ENCODE measurements at regions not wholly inside any gene's neighbourhood (a gene's known extent, or its start where the extent isn't known, plus 50 kb on each side); places are given as distances from the start of the nearest gene placed in this dataset.

DNA sequence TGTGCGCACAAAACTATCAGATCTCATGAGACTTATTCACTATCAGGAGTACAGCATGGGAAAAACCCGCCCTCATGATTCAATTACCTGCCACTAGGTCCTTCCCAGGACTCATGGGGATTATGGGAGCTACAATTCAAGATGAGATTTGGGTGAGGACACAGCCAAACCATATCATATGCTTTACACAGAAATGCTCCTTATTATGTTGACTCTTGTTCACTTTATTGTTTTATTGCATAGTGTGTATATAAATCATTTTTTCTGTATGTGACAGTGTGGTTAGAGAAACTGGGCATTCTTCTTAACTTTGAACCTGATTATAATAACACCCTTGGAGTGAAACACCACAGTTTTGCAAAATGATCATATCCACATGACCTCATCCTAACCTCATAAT is 212.8 kb upstream of the TNRC6C start:
- TF ChIP-seq, protein P1, sequence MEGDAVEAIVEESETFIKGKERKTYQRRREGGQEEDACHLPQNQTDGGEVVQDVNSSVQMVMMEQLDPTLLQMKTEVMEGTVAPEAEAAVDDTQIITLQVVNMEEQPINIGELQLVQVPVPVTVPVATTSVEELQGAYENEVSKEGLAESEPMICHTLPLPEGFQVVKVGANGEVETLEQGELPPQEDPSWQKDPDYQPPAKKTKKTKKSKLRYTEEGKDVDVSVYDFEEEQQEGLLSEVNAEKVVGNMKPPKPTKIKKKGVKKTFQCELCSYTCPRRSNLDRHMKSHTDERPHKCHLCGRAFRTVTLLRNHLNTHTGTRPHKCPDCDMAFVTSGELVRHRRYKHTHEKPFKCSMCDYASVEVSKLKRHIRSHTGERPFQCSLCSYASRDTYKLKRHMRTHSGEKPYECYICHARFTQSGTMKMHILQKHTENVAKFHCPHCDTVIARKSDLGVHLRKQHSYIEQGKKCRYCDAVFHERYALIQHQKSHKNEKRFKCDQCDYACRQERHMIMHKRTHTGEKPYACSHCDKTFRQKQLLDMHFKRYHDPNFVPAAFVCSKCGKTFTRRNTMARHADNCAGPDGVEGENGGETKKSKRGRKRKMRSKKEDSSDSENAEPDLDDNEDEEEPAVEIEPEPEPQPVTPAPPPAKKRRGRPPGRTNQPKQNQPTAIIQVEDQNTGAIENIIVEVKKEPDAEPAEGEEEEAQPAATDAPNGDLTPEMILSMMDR (IDR thresholded peaks at IDR 0.05), result no peak
- TF ChIP-seq POLR2A (IDR thresholded peaks at IDR 0.05) (no peak), POLR2AphosphoS5 (IDR thresholded peaks at IDR 0.05) (no peak)

Measured in transverse colon (tissue), 4 donors.